ACC112 (cell line): ENCODE measurements at regions not wholly inside any gene's neighbourhood (a gene's known extent, or its start where the extent isn't known, plus 50 kb on each side); places are given as distances from the start of the nearest gene placed in this dataset.

Source experiments
- H2AFZ ChIP-seq: fragments of 200-600 bp; sonication (generic); one replicate; pipeline ENCODE4 v1.6.0; 2017; ENCODE audit warnings: antibody characterized with exemption, low read length; ENCODE audit not compliant: unreplicated experiment
- H3K27ac ChIP-seq: fragments of 200-600 bp; sonication (generic); 2 replicates; pipeline ENCODE4 v1.5.1; 2014; ENCODE audit warnings: low read depth, mild to moderate bottlenecking, antibody characterized with exemption, low read length, moderate library complexity
- H3K27me3 ChIP-seq: fragments of 200-600 bp; sonication (generic); 2 replicates; pipeline ENCODE4 v1.6.1; 2014; ENCODE audit warnings: mild to moderate bottlenecking, antibody characterized with exemption, low read length, moderate library complexity, mixed read lengths; ENCODE audit not compliant: insufficient read depth
- H3K36me3 ChIP-seq: fragments of 200-600 bp; sonication (generic); 2 replicates; pipeline ENCODE4 v1.6.1; 2016; ENCODE audit warnings: mild to moderate bottlenecking, antibody characterized with exemption, low read length, moderate library complexity, mixed read lengths; ENCODE audit not compliant: insufficient read depth
- H3K4me1 ChIP-seq: fragments of 200-600 bp; sonication (generic); one replicate; pipeline ENCODE4 v1.6.1; 2016; ENCODE audit warnings: low read length, mixed read lengths; ENCODE audit not compliant: insufficient read depth, unreplicated experiment, control insufficient read depth
- H3K4me3 ChIP-seq: fragments of 200-600 bp; sonication (generic); 2 replicates; pipeline ENCODE4 v1.5.1; 2014; ENCODE audit warnings: mild to moderate bottlenecking, low read depth, low read length
- H3K79me2 ChIP-seq: fragments of 200-600 bp; sonication (generic); one replicate; pipeline ENCODE4 v1.6.0; 2016; ENCODE audit warnings: low read length; ENCODE audit not compliant: control insufficient read depth, unreplicated experiment, insufficient read depth

DNA sequence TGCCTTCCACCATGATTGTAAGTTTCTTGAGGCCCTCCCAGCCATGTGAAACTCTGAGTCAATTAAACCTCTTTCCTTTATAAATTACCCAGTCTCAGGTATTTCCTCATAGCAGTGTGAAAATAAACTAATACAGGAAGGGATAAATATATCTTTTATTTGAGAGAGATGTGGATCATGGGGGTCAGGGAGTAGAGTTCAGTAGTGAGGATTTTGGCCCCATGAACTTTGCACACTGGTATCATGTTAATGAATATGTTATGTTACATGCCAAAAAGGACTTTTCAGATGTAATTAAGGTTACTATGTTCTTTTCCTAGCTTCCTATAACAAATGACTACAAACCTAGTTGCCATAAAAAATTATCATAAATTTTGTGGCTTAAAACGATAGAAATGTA, 1393.7 kb downstream of the DSC3 start:
- Histone ChIP-seq H3K36me3 (no peaks in the 10 kb centered on the region), H3K79me2 (no peaks in the 10 kb centered on the region), H2AFZ (no peak overlapping the region), H3K27ac (no peak overlapping the region), H3K27me3 (no peaks in the 10 kb centered on the region), H3K4me1 (peaks cover 4% of the 10 kb centered on the region), H3K4me3 (no peak overlapping the region)

DNA sequence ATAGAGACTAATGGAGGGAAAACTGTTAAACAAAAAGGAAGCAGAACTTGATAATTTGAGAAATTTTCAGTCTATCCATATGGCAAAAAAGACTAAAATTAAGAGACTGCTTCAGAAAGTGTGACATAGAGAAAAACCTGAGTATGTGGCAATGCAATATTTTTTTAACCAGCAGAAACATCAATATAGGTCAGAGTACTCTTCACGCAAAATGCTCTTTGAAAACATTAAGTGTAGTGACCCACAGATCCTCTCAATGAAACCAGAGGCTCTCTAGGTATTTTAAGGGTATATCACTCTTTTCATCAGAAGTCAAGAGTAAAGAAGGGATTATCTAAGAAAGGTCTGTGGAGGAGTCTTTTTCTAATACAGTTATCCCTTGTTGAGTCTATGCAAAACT, 1394.8 kb downstream of the DSC3 start:
- H3K4me3 ChIP-seq, result no peak overlapping the region
- no peaks in the 10 kb centered on the region for H3K36me3 ChIP-seq
- no peaks in the 10 kb centered on the region for H3K27me3 ChIP-seq
- no peaks in the 10 kb centered on the region for H3K79me2 ChIP-seq
- no peak overlapping the region for H3K27ac ChIP-seq
- H3K4me1 ChIP-seq, result peaks cover 4% of the 10 kb centered on the region
- no peak overlapping the region for H2AFZ ChIP-seq

DNA sequence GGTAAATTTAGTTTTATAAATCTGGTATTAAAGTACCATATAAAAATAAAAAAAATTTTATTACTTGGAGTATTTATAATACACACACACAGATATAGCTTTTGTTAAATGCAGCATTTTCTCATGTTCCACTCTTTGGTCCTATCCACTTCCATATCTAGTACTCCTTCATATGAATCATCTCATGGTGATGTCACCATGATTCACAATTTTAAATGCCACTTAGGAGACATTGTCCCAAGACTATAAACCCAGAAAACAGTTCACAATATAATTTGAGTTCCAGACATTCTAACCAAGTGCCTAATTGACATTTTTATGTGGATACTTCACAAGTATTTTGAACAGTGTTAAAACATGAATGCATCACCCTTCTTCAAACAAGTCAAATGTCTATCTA, 1398.3 kb downstream of the DSC3 start:
- Histone ChIP-seq H3K79me2 (no peaks in the 10 kb centered on the region), H3K4me3 (no peak overlapping the region), H3K27me3 (no peaks in the 10 kb centered on the region), H2AFZ (no peak overlapping the region), H3K4me1 (peaks cover 4% of the 10 kb centered on the region), H3K27ac (no peak overlapping the region), H3K36me3 (no peaks in the 10 kb centered on the region)

DNA sequence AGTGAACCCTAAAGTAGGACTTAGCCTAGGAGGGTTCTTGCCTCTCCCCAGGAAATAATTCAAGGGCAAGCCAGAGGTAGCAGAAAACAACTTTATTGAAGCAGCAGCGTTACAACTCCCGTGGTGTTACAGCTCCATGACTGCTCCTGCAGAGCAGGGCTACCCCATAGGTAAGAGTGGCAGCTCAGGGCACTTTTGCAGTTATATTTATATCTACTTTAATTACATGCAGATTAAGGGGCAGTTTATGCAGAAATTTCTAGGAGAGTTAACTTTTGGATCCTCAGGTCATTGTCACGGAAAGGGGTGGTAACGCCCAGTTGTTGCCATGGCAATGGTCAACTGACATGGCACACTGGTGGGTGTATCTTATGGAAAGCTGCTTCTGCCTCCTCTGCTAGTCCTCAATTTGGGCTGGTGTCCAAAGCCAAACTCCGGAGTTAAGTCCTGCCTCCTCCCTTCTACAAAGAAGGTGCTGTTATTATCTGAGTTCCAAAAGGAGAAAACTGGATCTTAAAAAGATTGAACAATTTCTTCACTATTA, 1413.0 kb downstream of the DSC3 start:
- Histone ChIP-seq H3K4me3 (no peak overlapping the region), H3K27ac (no peak overlapping the region), H3K79me2 (no peaks in the 10 kb centered on the region), H3K27me3 (no peaks in the 10 kb centered on the region), H2AFZ (no peak overlapping the region), H3K4me1 (no peaks in the 10 kb centered on the region), H3K36me3 (no peaks in the 10 kb centered on the region)

DNA sequence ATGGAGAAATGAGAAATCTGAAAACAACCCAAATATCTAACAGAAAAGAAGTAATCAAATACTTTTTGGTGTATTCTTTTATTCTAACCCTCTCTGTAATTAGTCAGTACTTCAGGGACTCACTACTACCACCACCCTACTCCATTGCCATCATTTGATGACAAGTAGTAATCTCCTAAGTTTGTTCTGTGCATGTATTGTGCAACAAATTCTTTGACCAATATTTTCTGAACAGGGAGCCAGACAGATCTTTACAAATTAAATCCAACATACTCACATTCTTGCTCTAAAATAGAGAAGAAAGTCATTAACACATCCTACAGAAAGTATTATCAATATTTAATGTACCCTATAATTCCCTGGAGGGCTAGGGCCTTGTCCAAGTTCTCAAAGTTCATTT, 1416.4 kb downstream of the DSC3 start:
- H3K79me2 ChIP-seq, result no peaks in the 10 kb centered on the region
- no peak overlapping the region for H2AFZ ChIP-seq
- no peaks in the 10 kb centered on the region for H3K4me1 ChIP-seq
- no peaks in the 10 kb centered on the region for H3K27me3 ChIP-seq
- no peak overlapping the region for H3K4me3 ChIP-seq
- no peak overlapping the region for H3K27ac ChIP-seq
- no peaks in the 10 kb centered on the region for H3K36me3 ChIP-seq

DNA sequence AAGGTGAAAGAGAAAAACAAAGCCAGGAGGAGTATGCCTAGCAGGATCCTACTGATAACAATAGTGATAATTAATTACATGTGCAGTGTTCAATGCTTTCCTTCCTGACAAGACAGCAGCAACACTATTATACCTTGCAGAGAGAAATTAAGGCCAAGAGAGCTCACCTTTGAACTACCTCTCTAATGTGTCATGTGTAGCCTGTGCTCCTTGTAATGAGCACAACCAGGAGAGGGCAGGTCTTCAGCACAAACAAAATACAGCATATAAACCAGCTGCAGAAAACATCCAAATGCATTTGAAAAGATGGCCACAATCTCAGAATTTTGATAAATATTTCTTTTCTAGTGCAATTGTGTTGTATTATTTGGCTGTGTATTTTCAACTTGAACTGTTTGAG, 1425.7 kb downstream of the DSC3 start:
- Histone ChIP-seq H2AFZ (no peak overlapping the region), H3K79me2 (no peaks in the 10 kb centered on the region), H3K27me3 (no peaks in the 10 kb centered on the region), H3K27ac (no peak overlapping the region), H3K4me1 (no peaks in the 10 kb centered on the region), H3K4me3 (no peak overlapping the region), H3K36me3 (no peaks in the 10 kb centered on the region)

DNA sequence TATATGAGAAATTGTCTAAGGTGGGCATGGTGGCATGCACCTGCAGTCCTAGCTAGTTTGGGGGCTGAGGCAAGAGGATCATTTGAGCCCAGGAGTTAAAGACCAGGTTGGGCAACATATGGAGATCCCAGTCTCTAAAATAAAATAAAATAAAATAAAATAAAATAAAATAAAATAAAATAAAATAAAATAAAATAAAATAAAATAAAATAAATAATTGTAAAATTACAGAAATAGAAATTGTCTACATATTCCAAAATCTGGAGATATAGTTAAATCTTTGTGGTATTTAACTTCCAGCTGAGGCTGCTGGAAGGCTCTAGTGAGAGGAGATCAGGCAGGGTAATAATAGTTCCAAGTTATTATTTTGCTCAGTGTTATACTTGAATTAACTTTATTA, 1432.1 kb upstream of the CDH2 start:
- Histone ChIP-seq H3K79me2 (no peaks in the 10 kb centered on the region), H3K4me3 (no peak overlapping the region), H3K27me3 (no peaks in the 10 kb centered on the region), H3K36me3 (no peaks in the 10 kb centered on the region), H3K27ac (no peak overlapping the region), H3K4me1 (no peaks in the 10 kb centered on the region), H2AFZ (no peak overlapping the region)

DNA sequence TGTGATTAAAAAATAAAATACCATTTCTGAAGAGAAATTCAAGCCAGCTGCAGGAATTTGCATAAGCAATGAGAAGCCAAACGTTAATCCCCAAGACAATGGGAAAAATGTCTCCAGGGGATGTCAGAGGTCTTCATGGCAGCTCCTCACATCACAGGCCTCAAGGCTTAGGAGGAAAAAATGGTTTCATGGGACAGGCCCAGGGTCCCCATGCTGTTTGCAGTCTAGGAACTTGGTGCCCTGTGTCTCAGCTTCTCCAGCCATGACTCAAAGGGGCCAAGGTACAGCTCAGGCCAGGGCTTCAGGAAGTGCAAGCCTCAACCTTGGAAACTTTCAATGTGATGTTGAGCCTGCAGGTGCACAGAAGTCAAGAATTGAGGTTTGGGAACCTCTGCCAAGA, 1428.4 kb upstream of the CDH2 start:
- Histone ChIP-seq H3K79me2 (no peaks in the 10 kb centered on the region), H3K27me3 (no peaks in the 10 kb centered on the region), H3K27ac (no peak overlapping the region), H3K4me1 (no peaks in the 10 kb centered on the region), H3K4me3 (no peak overlapping the region), H2AFZ (no peak overlapping the region), H3K36me3 (no peaks in the 10 kb centered on the region)

DNA sequence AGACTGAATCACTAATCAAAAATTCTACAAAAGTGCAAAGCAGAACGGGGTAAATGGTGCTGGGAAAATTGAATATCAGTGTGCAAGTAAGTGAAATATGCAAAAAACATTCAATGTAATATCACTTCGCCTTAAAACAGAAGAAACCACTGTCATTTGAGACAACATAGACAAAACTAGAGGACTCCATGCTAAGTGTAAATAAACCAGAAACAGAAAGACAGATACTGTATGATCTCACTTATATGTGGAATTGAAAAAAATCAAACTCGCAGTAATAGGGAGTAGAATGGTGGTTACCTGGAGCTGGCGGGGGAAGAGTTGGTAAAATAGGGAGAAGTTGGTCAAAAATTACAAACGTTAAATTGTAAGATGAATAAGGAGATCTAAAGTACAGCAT, 1420.0 kb upstream of the CDH2 start:
- Histone ChIP-seq H3K27me3 (no peaks in the 10 kb centered on the region), H3K36me3 (no peaks in the 10 kb centered on the region), H3K4me1 (no peaks in the 10 kb centered on the region), H3K79me2 (no peaks in the 10 kb centered on the region), H3K27ac (no peak overlapping the region), H2AFZ (no peak overlapping the region), H3K4me3 (no peak overlapping the region)

DNA sequence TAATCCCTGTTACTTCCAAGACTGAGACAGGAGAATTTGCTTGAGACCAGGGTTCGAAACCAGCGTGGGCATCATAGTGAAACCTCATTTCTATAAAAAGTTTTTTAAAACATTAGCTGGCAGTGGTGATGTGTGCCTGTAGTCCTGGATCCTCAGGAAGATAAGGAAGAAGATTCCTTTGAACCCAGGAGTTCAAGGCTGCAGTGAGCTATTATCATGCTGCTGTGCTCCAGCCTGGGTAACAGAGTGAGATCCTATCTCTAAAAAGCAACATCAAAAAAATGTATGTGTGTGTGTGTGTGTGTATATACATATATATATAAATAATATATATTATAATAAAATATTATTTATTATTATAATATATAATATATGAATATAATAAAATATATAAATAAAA, 1417.6 kb upstream of the CDH2 start:
- Histone ChIP-seq H3K36me3 (no peaks in the 10 kb centered on the region), H3K4me1 (no peaks in the 10 kb centered on the region), H2AFZ (no peak overlapping the region), H3K27ac (no peak overlapping the region), H3K4me3 (no peak overlapping the region), H3K27me3 (no peaks in the 10 kb centered on the region), H3K79me2 (no peaks in the 10 kb centered on the region)

DNA sequence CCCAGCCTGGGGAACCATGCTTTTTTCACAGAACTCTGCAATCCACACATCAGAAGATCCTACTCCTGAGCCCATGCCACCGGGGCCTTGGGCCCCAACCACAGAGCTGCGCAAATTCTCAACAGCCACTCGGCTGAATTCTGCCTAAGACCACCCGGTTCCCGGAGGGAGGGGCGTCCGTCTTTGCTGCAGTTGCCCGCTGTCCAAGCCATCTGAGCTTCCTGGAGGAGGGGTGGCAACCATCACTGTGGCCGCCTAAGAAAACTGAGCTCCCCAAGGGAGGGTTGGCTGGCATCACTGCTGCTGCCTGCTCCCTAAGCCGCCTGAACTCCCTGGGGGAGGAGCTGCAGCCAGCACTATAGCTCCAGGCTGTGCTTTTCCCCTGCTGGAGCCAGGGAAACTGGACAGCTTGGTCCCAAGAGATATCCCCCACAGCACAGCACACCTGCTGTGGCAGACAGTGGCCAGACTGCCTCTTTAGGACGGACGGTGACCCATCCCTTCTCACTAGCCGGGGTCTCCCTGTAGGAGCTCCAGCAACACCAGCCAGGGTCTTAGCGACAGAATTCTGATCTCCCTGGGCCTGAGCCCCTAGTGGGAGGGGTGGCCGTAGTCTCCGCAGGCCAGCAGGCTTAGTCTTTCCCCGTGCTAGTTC, 1411.6 kb upstream of the CDH2 start:
- Histone ChIP-seq H3K36me3 (no peaks in the 10 kb centered on the region), H3K4me1 (no peaks in the 10 kb centered on the region), H3K79me2 (no peaks in the 10 kb centered on the region), H3K27ac (no peak overlapping the region), H3K27me3 (no peaks in the 10 kb centered on the region), H2AFZ (no peak overlapping the region), H3K4me3 (no peak overlapping the region)
